Mucosa of stomach (tissue), 1 donor: ENCODE measurements at regions not wholly inside any gene's neighbourhood (a gene's known extent, or its start where the extent isn't known, plus 50 kb on each side); places are given as distances from the start of the nearest gene placed in this dataset.

Experiments used
- H3K27me3 ChIP-seq: one replicate; pipeline ENCODE4 v1.7.0; 2013; ENCODE audit warnings: mild to moderate bottlenecking, low read length; ENCODE audit not compliant: control insufficient read depth, insufficient read depth
- H3K36me3 ChIP-seq: one replicate; pipeline ENCODE4 v1.7.0; 2013; ENCODE audit warnings: low read length; ENCODE audit not compliant: control insufficient read depth, insufficient read depth
- H3K4me1 ChIP-seq: one replicate; pipeline ENCODE4 v1.7.0; 2013; ENCODE audit warnings: mild to moderate bottlenecking, low read length; ENCODE audit not compliant: control insufficient read depth, insufficient read depth
- H3K4me3 ChIP-seq: one replicate; pipeline ENCODE4 v1.7.0; 2013; ENCODE audit warnings: low read length
- H3K9ac ChIP-seq: one replicate; pipeline ENCODE4 v1.7.0; 2013; ENCODE audit warnings: mild to moderate bottlenecking, low read length, moderate library complexity
- H3K9me3 ChIP-seq: one replicate; pipeline ENCODE4 v1.7.0; 2013; ENCODE audit warnings: mild to moderate bottlenecking, low read length, moderate library complexity; ENCODE audit not compliant: control insufficient read depth
- donor health status: Pancreatic carcinoma.

DNA sequence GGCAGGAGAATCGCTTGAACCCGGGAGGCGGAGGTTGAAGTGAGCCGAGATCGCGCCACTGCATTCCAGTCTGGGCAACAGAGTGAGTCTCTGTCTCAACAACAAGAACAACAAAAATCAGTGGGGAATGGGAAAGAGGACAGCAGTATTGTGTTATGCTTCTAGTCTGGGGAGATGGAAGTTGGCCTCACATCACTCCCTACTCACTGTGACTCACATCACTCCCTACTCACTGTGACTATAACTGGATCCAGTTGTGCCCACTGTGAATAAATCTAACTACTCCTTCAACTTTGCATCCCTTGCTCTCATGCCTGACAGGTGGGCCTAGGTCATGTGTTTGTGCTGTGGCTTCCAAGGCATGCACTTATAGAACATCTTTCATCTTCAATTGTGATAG lies 285.4 kb upstream of the USP24 start:
- Histone ChIP-seq H3K4me3 (no peak overlapping the region), H3K9me3 (no peaks in the 10 kb centered on the region), H3K9ac (no peak overlapping the region), H3K36me3 (no peaks in the 10 kb centered on the region), H3K27me3 (no peaks in the 10 kb centered on the region), H3K4me1 (no peaks in the 10 kb centered on the region)

- no peak overlapping the region for H3K9ac ChIP-seq
- no peak overlapping the region for H3K4me3 ChIP-seq
- no peaks in the 10 kb centered on the region for H3K36me3 ChIP-seq
- H3K27me3 ChIP-seq = no peaks in the 10 kb centered on the region
- H3K4me1 ChIP-seq = no peaks in the 10 kb centered on the region
- H3K9me3 ChIP-seq = no peaks in the 10 kb centered on the region
Measured at GRCh38 chr1:55490547-55490946, 275.4 kb upstream of the USP24 start.

DNA sequence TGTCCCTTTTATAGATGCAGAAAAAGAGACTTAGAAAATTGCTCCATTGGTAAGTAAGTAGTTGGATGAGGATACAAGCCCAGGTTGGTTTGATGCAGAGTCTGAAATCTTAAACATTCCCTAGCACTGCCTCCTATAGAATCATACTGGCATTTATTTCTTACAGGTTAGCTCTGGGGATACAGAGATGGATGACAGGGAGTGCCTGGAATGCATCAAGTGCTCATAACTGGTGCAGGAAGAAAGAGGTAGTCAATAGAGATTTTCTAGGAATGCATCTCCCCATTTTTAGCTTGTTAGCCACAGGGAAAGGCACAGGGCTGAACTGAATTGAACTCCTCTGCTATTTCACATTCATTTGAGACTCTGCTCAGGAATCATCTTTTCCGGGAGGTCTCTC lies 269.0 kb upstream of the USP24 start:
- H3K4me1 ChIP-seq = no peaks in the 10 kb centered on the region
- no peaks in the 10 kb centered on the region for H3K27me3 ChIP-seq
- H3K9me3 ChIP-seq = no peaks in the 10 kb centered on the region
- H3K36me3 ChIP-seq = no peaks in the 10 kb centered on the region
- no peak overlapping the region for H3K4me3 ChIP-seq
- H3K9ac ChIP-seq = no peak overlapping the region

- Histone ChIP-seq H3K36me3 (no peaks in the 10 kb centered on the region), H3K27me3 (no peaks in the 10 kb centered on the region), H3K4me1 (no peaks in the 10 kb centered on the region), H3K9me3 (no peaks in the 10 kb centered on the region), H3K9ac (no peak overlapping the region), H3K4me3 (no peak overlapping the region)
Measured at GRCh38 chr1:55483523-55483922, 268.4 kb upstream of the USP24 start.

DNA sequence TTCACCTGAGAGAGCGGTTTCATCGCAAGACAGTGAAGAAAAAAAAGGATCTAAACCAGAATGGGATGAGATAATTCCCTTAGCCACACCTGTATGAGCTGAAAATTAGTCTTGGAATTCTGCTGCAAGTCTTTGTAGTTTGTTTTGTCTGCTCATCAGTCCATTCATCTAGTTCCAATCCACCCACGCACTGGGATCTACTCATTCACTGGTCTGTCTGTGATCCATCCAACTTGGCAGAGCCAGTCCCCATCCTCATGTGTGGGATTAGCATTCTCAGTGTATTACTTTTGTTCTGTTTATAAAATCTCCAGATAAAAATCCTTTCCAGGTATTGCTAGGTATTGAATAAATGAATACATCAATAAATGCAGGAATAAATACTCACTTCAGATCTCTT lies 266.5 kb upstream of the USP24 start:
- no peaks in the 10 kb centered on the region for H3K27me3 ChIP-seq
- no peak overlapping the region for H3K4me3 ChIP-seq
- no peaks in the 10 kb centered on the region for H3K36me3 ChIP-seq
- no peaks in the 10 kb centered on the region for H3K9me3 ChIP-seq
- H3K4me1 ChIP-seq = no peaks in the 10 kb centered on the region
- no peak overlapping the region for H3K9ac ChIP-seq

DNA sequence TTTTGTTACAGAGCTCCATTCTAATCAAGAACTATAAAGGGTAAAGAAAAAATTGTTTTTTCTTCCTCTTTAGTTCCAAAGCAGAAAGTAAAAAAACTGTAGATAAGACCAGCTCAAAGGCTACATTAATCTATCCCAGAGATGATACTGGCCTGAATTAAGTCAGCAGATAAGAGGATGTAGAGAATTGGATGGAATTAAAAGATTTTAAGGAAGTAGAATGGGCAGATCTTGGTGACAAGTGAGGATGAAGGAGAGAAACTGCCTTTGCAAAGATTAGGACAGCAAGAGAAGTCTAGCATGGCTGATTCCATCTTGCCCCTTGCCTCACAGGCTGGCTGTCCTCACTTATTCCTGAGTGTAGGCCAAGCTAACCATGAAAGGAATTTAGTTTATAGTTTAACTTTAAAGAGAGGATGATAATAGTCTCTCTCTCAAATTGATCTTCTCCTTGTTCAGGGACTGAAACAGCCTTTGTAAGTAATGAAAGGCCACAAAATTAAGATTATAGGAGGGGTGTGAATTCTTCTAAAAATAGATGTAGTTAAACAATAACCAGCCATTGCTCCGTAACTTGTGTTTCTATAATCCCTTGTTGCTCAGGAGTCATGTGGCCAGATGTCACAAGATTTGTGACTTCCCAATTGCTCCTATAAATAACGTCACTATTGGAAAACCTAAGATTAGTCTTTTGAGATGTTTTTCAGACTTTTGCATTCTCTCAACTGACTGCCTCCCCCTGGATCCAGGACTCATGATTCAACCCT lies 265.0 kb upstream of the USP24 start:
- H3K9ac ChIP-seq = no peak overlapping the region
- no peaks in the 10 kb centered on the region for H3K4me1 ChIP-seq
- no peaks in the 10 kb centered on the region for H3K9me3 ChIP-seq
- H3K27me3 ChIP-seq = no peaks in the 10 kb centered on the region
- no peaks in the 10 kb centered on the region for H3K36me3 ChIP-seq
- no peak overlapping the region for H3K4me3 ChIP-seq

GRCh38 chr1:55478742-55479141 lies 263.6 kb upstream of the USP24 start:
- H3K9ac ChIP-seq = no peak overlapping the region
- no peaks in the 10 kb centered on the region for H3K27me3 ChIP-seq
- no peaks in the 10 kb centered on the region for H3K4me1 ChIP-seq

DNA sequence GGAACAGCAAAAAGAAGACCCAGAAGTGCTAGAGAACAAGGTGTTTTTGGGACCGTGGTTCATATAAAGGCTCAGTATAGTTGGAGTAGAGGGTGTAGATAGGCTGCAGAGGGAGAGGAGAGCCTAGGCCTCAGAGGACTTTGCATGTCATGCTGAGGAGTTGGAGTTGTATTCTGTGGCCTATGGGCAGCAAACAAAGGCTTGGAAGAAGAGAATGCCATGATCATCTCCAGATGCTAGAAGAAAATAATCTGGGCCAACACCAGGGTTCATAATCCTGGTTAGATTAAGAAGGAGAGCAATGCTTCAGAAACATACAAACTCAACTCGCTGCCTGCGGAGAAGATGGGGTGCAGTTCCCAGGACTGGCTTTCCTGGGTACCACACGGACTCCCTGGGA lies 262.8 kb upstream of the USP24 start:
- Histone ChIP-seq H3K9me3 (no peaks in the 10 kb centered on the region), H3K36me3 (no peaks in the 10 kb centered on the region), H3K4me1 (no peaks in the 10 kb centered on the region), H3K27me3 (no peaks in the 10 kb centered on the region), H3K9ac (no peak overlapping the region), H3K4me3 (no peak overlapping the region)

More at GRCh38 chr1:55478742-55479141, 263.6 kb upstream of the USP24 start:
- H3K9me3 ChIP-seq = no peaks in the 10 kb centered on the region
- H3K4me3 ChIP-seq = no peak overlapping the region
- no peaks in the 10 kb centered on the region for H3K36me3 ChIP-seq

DNA sequence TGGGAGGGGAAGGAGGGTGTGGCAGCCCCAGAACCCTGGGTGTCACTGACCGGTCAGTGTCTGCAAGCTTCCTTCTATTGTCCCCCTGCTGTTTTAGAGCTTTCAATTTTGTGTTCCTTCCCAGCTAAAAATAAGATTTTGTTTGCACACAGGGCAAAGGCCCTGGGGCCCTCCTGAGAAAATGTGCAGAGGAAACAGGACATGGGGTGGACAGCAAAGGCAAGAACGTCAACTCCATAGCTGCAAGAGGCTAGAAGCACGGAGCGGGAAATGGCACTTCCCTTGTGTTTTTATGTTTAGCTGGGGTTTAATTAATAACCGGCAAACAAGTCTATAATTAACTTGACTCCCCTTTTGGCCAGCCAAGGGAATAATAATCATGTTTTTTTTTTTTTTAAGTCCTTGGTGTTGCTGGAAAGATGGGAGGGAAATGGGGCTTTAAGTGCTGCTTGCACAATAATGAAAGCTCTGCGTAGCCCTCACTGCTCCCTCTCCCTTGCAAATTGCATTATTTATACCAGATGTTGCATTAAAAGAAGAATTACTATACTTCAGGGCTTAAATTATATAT lies 261.4 kb upstream of the USP24 start:
- H3K27me3 ChIP-seq = no peaks in the 10 kb centered on the region
- H3K9me3 ChIP-seq = no peaks in the 10 kb centered on the region
- H3K4me3 ChIP-seq = no peak overlapping the region
- H3K4me1 ChIP-seq = no peaks in the 10 kb centered on the region
- no peak overlapping the region for H3K9ac ChIP-seq
- no peaks in the 10 kb centered on the region for H3K36me3 ChIP-seq

DNA sequence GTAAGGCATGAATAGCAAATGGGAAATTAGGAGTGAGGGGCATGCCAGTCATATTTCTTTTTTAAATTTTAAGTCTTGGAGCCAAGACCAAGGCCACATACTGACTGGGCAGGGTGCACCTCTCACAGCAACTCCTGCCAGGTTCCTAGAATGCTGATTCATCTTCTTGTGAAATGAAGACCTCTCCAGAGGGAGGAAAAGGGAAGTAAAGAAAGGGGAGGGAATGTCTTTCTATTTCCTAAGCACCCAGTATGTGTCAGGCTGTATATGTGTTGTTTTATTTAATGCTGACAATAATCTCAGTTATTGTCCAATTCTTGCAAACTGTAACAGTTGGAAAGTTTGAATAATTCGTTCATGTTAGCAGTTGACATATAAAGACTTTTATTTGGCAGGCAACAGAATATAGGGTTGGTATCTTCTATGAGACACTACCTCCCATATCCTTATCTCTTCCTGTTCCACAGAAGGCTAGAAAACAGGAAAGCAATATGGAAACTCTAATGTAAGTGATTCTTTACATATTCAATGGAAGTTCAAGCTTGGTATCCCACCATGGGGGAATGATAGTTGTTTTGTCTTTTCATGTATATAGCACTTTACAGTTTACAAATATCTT lies 259.1 kb upstream of the USP24 start:
- Histone ChIP-seq H3K4me1 (no peaks in the 10 kb centered on the region), H3K9ac (no peak overlapping the region), H3K27me3 (no peaks in the 10 kb centered on the region), H3K36me3 (no peaks in the 10 kb centered on the region), H3K4me3 (no peak overlapping the region), H3K9me3 (no peaks in the 10 kb centered on the region)

DNA sequence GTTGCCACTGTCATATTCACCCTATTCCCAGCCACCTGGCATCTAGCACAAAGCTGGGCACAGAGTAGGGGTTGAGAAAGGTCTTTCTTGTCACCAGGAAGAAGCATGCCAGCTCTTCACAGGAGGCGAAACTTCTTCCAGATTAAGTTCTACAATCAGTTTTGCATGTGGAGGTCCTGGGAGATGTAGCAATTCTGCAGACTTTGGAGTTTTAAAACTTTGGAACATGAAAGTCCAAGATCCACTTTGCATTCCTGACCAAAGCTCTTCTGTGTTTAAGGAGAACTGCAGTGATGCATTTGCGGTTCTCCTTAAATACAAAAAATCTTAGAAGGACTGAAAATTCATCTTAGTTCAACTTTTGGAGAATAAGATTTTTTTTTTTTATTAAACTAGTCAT lies 258.5 kb upstream of the USP24 start:
- H3K9ac ChIP-seq = no peak overlapping the region
- no peaks in the 10 kb centered on the region for H3K9me3 ChIP-seq
- H3K27me3 ChIP-seq = no peaks in the 10 kb centered on the region
- H3K4me3 ChIP-seq = no peak overlapping the region
- H3K36me3 ChIP-seq = no peaks in the 10 kb centered on the region
- H3K4me1 ChIP-seq = no peaks in the 10 kb centered on the region

- no peak overlapping the region for H3K4me3 ChIP-seq
- H3K36me3 ChIP-seq = no peaks in the 10 kb centered on the region
- H3K9ac ChIP-seq = no peak overlapping the region
- H3K9me3 ChIP-seq = no peaks in the 10 kb centered on the region
- H3K27me3 ChIP-seq = no peaks in the 10 kb centered on the region
- H3K4me1 ChIP-seq = no peaks in the 10 kb centered on the region
Measured at GRCh38 chr1:55472784-55473183, 257.6 kb upstream of the USP24 start.
